ENCODE measurements at regions not wholly inside any gene's neighbourhood (a gene's known extent, or its start where the extent isn't known, plus 50 kb on each side); places are given as distances from the start of the nearest gene placed in this dataset.
A peak's percentile ranks its signal among the peaks of the same experiment; 100 is the strongest.

GRCh38 chr5:145316282-145316681 is 518.9 kb downstream of the PRELID2 start:
- no peak overlapping the region for H3K4me3 ChIP-seq
- no peak overlapping the region for H3K27ac ChIP-seq

GRCh38 chr5:145307866-145308382 is 527.2 kb downstream of the PRELID2 start:
- Histone ChIP-seq H3K4me3 (no peak overlapping the region), H3K27ac (no peak overlapping the region)

- no peak overlapping the region for H3K4me3 ChIP-seq
- no peak overlapping the region for H3K27ac ChIP-seq
These were observed 539.8 kb downstream of the PRELID2 start for GRCh38 chr5:145295236-145295835.

DNA sequence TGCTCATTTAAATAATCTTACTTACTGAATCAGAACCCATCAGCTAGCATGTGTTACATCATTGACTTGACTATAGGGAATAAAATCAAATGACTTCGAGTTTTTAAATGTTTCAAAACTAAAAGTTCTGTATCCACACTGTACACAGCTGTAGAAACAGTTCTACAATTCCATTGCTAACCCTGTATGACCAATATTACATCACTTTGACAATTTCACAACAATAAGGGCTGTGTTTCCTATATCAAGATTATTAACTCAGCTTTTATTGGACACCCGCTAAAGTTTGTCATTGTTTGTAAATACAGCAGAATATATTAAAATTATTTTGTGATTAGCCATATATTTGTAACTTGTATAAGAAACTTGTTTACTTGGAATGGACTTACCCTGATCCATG is 540.8 kb downstream of the PRELID2 start:
- H3K4me3 ChIP-seq = no peak overlapping the region
- H3K27ac ChIP-seq = no peak overlapping the region

GRCh38 chr5:145293716-145294115 is 541.4 kb downstream of the PRELID2 start:
- H3K4me3 ChIP-seq = no peak overlapping the region
- H3K27ac ChIP-seq = no peak overlapping the region

DNA sequence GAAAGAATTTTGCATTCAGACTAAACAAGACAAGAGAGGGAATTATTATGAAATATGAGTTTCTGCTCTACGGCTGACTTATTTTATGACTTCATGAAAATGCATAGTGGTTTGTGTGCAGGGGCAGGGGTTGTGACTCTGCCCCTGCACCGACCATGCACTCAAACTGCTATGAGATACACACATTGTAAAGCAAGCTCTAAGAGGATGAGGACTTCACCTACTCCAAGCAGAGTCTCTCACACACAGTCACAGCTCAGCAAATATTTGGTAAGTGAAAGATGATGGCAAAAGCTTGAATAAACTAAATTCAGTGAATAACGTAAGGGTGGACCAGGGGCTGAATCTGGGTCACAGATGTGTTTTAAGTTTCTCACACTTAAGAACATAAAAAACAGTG is 542.9 kb downstream of the PRELID2 start:
- no peak overlapping the region for H3K27ac ChIP-seq
- no peak overlapping the region for H3K4me3 ChIP-seq

- H3K27ac ChIP-seq = no peak overlapping the region
These were observed 551.9 kb downstream of the PRELID2 start for GRCh38 chr5:145283141-145283810.

DNA sequence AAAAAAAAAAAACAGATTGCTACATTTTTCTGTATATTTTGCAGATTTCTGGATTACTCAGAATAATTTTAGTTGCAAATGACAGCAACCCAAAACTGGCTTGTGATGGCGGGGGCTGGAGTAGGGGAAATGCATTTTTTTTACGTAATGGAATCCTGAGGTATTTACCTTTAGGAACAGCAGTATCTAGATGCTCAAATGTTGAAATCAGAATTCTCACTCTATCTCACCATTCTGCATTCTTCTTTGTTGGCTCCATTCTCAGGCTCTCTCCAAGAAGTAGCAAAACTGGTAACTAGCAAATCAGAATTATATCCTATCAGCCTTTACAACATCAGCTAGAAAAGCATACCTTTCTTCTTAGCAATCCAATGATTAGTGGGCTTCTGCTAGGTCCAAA is 554.3 kb downstream of the PRELID2 start:
- Histone ChIP-seq H3K4me3 (no peak overlapping the region), H3K27ac (no peak overlapping the region)

More at GRCh38 chr5:145283141-145283810, 551.9 kb downstream of the PRELID2 start:
- no peak overlapping the region for H3K4me3 ChIP-seq

DNA sequence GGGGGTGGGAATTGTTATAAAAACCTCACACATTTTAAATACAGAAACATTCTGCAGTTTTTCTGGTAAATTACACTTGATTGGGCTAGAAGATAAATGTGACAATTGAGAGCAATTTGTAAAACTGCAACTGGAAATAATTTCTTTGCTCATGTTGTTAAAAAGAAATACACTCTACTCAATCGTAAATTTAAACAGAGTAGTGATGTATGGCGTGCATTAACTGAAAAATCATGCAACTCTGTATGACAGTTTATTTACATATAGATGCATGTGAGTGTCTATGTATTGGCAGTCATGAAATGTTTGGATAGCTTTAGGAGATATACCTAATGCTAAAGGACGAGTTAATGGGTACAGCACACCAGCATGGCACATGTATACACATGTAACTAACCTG is 554.9 kb downstream of the PRELID2 start:
- Histone ChIP-seq H3K4me3 (no peak overlapping the region), H3K27ac (no peak overlapping the region)

- H3K4me3 ChIP-seq = no peak overlapping the region
These were observed 574.5 kb downstream of the PRELID2 start for GRCh38 chr5:145260670-145261069.

DNA sequence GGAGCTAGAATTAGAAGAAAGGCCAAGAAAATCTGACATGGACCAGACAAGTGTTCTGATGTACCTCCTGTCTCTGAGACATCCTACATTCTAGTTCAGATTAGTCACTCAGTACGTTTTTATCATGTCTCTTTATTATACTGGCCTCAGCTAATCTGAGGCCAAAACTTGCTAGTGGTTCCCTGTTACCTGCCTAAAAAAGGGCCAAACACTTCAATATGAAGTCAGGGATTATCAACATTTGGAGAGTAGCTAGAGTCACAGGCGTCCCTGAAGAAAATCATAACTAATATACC is 587.4 kb downstream of the PRELID2 start:
- Histone ChIP-seq H3K27ac (no peak overlapping the region), H3K4me3 (no peak overlapping the region)

More at GRCh38 chr5:145260670-145261069, 574.5 kb downstream of the PRELID2 start:
- H3K27ac ChIP-seq = no peak overlapping the region

- Histone ChIP-seq H3K27ac (peak overlapping the region in 2 of 21 experiments; percentile 19 to 27), H3K4me3 (no peak overlapping the region)
These were observed 588.0 kb downstream of the PRELID2 start for GRCh38 chr5:145246961-145247744.

DNA sequence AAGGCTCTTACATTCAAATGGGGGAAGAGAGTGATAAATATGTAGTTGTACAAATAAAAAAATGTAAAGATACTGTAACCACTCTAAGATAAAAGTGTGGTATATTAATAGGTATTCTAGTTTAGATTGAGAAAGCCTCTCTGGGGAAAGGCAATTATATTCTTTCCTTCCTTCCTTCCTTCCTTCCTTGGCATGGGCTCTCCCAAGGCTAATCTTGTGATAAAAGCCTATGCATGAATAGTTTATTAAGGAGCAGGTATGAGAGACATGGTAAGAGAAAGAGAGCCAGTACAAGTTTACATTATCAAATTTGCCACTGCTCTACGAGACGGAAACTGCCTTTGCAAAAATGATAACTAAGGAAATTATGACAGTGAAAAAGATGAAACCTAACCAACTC is 588.8 kb downstream of the PRELID2 start:
- H3K27ac ChIP-seq = no peak overlapping the region
- no peak overlapping the region for H3K4me3 ChIP-seq

GRCh38 chr5:145245354-145245753 is 589.8 kb downstream of the PRELID2 start:
- Histone ChIP-seq H3K27ac (no peak overlapping the region), H3K4me3 (no peak overlapping the region)

DNA sequence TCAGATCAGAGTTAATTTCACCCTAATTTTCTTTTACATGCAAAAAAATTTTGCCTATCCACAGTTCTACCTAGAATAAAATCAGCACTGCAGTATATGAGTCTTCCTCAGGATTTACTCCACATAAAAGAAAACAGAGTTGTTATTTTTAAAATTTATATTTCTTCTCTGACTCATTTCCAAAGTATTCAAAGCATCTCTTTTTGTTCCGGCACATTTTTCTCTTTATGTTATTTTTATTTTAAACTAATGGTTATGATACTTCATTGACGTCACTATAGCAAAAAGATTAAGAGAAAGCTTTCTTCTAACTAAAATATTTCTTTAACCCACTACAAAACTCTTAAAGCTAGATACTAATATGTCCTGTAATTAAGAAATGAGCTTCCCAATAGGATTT is 590.4 kb downstream of the PRELID2 start:
- H3K27ac ChIP-seq = no peak overlapping the region

GRCh38 chr5:145244251-145244650 is 590.9 kb downstream of the PRELID2 start:
- H3K27ac ChIP-seq = no peak overlapping the region
- H3K4me3 ChIP-seq = no peak overlapping the region

More for the DNA sequence above, 590.4 kb downstream of the PRELID2 start:
- H3K4me3 ChIP-seq = no peak overlapping the region

- H3K27ac ChIP-seq = no peak overlapping the region
- H3K4me3 ChIP-seq = no peak overlapping the region
These were observed 592.1 kb downstream of the PRELID2 start for GRCh38 chr5:145243016-145243415.

DNA sequence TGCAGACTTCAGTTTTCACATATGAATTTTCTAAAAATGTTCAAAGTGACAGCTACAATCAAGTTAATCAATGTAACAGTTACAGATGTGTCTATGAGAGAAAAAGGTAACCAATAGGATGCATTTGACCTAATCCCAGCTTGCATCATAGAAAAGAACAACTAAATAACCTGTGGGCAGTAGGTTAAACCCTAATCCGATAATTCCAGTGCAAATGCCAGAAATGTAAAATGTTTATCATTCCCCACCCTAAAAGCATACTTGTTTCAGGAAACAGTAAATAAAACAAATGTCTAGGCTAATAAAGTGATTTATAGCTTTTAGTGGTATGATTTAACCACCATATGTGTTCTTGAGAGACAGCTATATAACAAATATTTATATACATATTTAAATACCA is 592.6 kb downstream of the PRELID2 start:
- Histone ChIP-seq H3K4me3 (no peak overlapping the region), H3K27ac (no peak overlapping the region)

DNA sequence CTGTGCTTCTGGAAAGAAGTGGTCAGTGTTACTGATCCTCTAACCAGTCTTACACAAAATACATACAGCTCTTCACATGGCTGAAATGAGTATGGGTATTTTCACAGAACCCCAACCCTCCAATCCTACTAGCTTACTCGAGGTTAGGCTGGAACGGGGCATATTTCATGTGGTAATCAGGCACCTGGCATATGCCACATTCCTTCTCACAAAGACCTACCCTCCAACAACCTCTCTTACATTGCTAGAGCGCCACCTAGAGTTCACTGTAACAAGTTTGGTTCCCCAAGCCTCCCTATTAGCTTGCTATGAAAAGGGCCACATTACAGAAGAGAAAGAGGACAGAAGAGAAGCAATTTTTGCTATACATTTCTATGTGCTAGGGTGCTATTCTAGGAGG is 597.3 kb downstream of the PRELID2 start:
- Histone ChIP-seq H3K27ac (no peak overlapping the region), H3K4me3 (no peak overlapping the region)

GRCh38 chr5:145236983-145237382 is 598.2 kb downstream of the PRELID2 start:
- no peak overlapping the region for H3K27ac ChIP-seq
- no peak overlapping the region for H3K4me3 ChIP-seq

DNA sequence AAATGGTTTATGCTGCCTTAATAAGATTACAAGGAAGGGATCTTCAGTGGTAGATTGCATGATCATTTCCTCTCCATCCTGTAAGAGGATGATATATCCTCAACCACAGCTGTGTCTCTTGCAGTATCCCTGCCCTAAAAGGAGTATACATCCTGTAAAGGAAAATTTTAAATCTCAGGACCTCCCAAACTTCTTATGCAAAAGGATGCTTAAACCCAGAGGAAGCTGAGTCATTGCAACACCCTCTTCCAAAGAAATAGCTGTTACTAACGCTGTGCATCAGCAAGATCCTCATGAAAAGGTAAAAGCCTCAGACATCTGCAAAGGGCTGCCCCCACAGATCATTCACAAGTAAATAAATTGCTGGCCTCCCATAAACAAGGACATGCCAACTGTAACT is 599.0 kb downstream of the PRELID2 start:
- Histone ChIP-seq H3K4me3 (no peak overlapping the region), H3K27ac (no peak overlapping the region)

Measured in skin epidermis (tissue), 12 donors.